IMR-90 (cell line): ENCODE measurements at regions not wholly inside any gene's neighbourhood (a gene's known extent, or its start where the extent isn't known, plus 50 kb on each side); places are given as distances from the start of the nearest gene placed in this dataset.
A peak's percentile ranks its signal among the peaks of the same experiment; 100 is the strongest.

Experiments used
- ATAC-seq: fragments of 200-7000 bp; cut with Tn5 transposase; 2 replicates; pipeline ENCODE4 v1.9.1; 2020; ENCODE audit warnings: low read depth, mild to moderate bottlenecking, moderate library complexity
- BruUV-seq: library from RNA; stranded (reverse); fragments of 400-500 nt; replicated peaks from 2 replicates; lab custom pipeline; 2021; lab: Mats Ljungman, UMichigan
- CTCF ChIA-PET: fragments of 300-600 bp; formaldehyde crosslinking; extraction: SDS; loops from one replicate; lab custom pipeline; 2021; ENCODE audit warnings: antibody characterized with exemption; lab: Yijun Ruan, JAX
- POLR2A ChIA-PET: fragments of 300-600 bp; sonication (Branson Sonifier 250); formaldehyde crosslinking; loops from one replicate; lab custom pipeline; 2022; ENCODE audit warnings: antibody characterized with exemption; ENCODE audit not compliant: unreplicated experiment; lab: Charles Lee
- DNase-seq: peaks from one replicate; pipeline ENCODE4 v3.0.0; 2013
- H2AFZ ChIP-seq: replicated peaks from 2 replicates; pipeline ENCODE3; 2013; ENCODE audit warnings: low read length, mild to moderate bottlenecking; ENCODE audit not compliant: poor library complexity
- H2AK5ac ChIP-seq: 2 replicates; pipeline ENCODE4 v1.6.1; 2013; ENCODE audit warnings: low read depth, low read length, inconsistent platforms
- H2AK9ac ChIP-seq: replicated peaks from 2 replicates; pipeline ENCODE3; 2013; ENCODE audit warnings: mild to moderate bottlenecking, low read depth, low read length, moderate library complexity; ENCODE audit not compliant: poor library complexity
- H2BK120ac ChIP-seq: 2 replicates; pipeline ENCODE4 v1.6.1; 2013; ENCODE audit warnings: low read depth, low read length, inconsistent platforms
- H2BK15ac ChIP-seq: 3 replicates; pipeline ENCODE4 v1.6.1; 2013; ENCODE audit warnings: low read depth, low read length, inconsistent platforms
- H2BK20ac ChIP-seq: 2 replicates; pipeline ENCODE4 v1.6.1; 2013; ENCODE audit warnings: low read depth, mild to moderate bottlenecking, inconsistent platforms, low read length, moderate library complexity
- H2BK5ac ChIP-seq: 2 replicates; pipeline ENCODE4 v1.6.1; 2013; ENCODE audit warnings: mild to moderate bottlenecking, low read depth, low read length, inconsistent platforms; ENCODE audit not compliant: poor library complexity, severe bottlenecking
- H3K14ac ChIP-seq: replicated peaks from 2 replicates; pipeline ENCODE4 v1.6.1; 2013; ENCODE audit warnings: low read depth, low read length, inconsistent platforms
- H3K18ac ChIP-seq: 2 replicates; pipeline ENCODE4 v1.6.1; 2013; ENCODE audit warnings: low read depth, low read length, control low read depth
- H3K23ac ChIP-seq: 2 replicates; pipeline ENCODE4 v1.6.1; 2013; ENCODE audit warnings: low read depth, low read length, inconsistent platforms
- H3K27ac ChIP-seq: 2 replicates; pipeline ENCODE4 v1.5.1; 2013; ENCODE audit warnings: mild to moderate bottlenecking, control low read depth, low read length; ENCODE audit not compliant: insufficient read depth
- H3K27me3 ChIP-seq: 2 replicates; pipeline ENCODE4 v1.6.1; 2013; ENCODE audit warnings: low read length; ENCODE audit not compliant: control insufficient read depth, insufficient read depth
- H3K36me3 ChIP-seq: 2 replicates; pipeline ENCODE4 v1.6.1; 2013; ENCODE audit warnings: low read length, mixed read lengths; ENCODE audit not compliant: control insufficient read depth, insufficient read depth
- H3K4ac ChIP-seq: 2 replicates; pipeline ENCODE4 v1.6.1; 2013; ENCODE audit warnings: low read depth, low read length, inconsistent platforms
- H3K4me1 ChIP-seq: 2 replicates; pipeline ENCODE4 v1.6.1; 2013; ENCODE audit warnings: low read length, mixed read lengths; ENCODE audit not compliant: control insufficient read depth, insufficient read depth
- H3K4me2 ChIP-seq: 2 replicates; pipeline ENCODE4 v1.6.1; 2013; ENCODE audit warnings: low read depth, mild to moderate bottlenecking, control low read depth, low read length, moderate library complexity
- H3K4me3 ChIP-seq: 2 replicates; pipeline ENCODE4 v1.5.1; 2013; ENCODE audit warnings: low read depth, mild to moderate bottlenecking, control low read depth, low read length, moderate library complexity; ENCODE audit not compliant: insufficient read depth
- H3K56ac ChIP-seq: 2 replicates; pipeline ENCODE4 v1.6.1; 2013; ENCODE audit warnings: low read length, inconsistent platforms; ENCODE audit not compliant: insufficient read depth; ENCODE audit errors: extremely low read depth
- H3K79me1 ChIP-seq, 2 experiments: 2 replicates each; pipeline ENCODE4 v1.6.1; 2013; ENCODE audit warnings: low read length in 2 of 2, inconsistent platforms in 1 of 2, low read depth in 1 of 2
- H3K9ac ChIP-seq: 2 replicates; pipeline ENCODE4 v1.6.1; 2013; ENCODE audit warnings: low read depth, low read length, control low read depth
- H3K9me1 ChIP-seq: 2 replicates; pipeline ENCODE4 v1.6.1; 2013; ENCODE audit warnings: low read length, inconsistent platforms; ENCODE audit not compliant: insufficient read depth
- H3K9me3 ChIP-seq: 2 replicates; pipeline ENCODE4 v1.6.1; 2013; ENCODE audit warnings: low read length; ENCODE audit not compliant: control insufficient read depth, insufficient read depth
- H4K20me1 ChIP-seq: 2 replicates; pipeline ENCODE4 v1.6.1; 2013; ENCODE audit warnings: low read length, inconsistent platforms; ENCODE audit not compliant: insufficient read depth
- H4K5ac ChIP-seq: 2 replicates; pipeline ENCODE4 v1.6.1; 2013; ENCODE audit warnings: mild to moderate bottlenecking, low read depth, low read length, control low read depth
- H4K8ac ChIP-seq, 2 experiments: 2 replicates each; pipeline ENCODE4 v1.6.1; 2013; ENCODE audit warnings: low read depth in 2 of 2, low read length in 2 of 2, control low read depth in 1 of 2, inconsistent platforms in 1 of 2
- H4K91ac ChIP-seq: 2 replicates; pipeline ENCODE4 v1.6.1; 2013; ENCODE audit warnings: low read depth, low read length, inconsistent platforms; ENCODE audit not compliant: insufficient read depth
- BHLHE40 ChIP-seq: fragments of 150-350 bp; IDR thresholded peaks from 2 replicates; pipeline ENCODE4 v1.6.1; 2016; ENCODE audit warnings: mild to moderate bottlenecking, low read depth, low read length
- CHD1 ChIP-seq: IDR thresholded peaks from 2 replicates; pipeline ENCODE4 v1.6.1; 2012; ENCODE audit warnings: low read depth, low read length, improper control_type of control experiment
- FOS ChIP-seq: fragments of 150-350 bp; IDR thresholded peaks from 2 replicates; pipeline ENCODE4 v1.6.1; 2016; ENCODE audit warnings: low read depth, low read length
- MAFK ChIP-seq: IDR thresholded peaks from 2 replicates; pipeline ENCODE4 v1.6.1; 2012; ENCODE audit warnings: low read depth, low read length, improper control_type of control experiment
- MAZ ChIP-seq: IDR thresholded peaks from 2 replicates; pipeline ENCODE4 v1.6.1; 2012; ENCODE audit warnings: low read depth, mild to moderate bottlenecking, low read length, improper control_type of control experiment, moderate library complexity, borderline replicate concordance
- POLR2A ChIP-seq: IDR thresholded peaks from 2 replicates; pipeline ENCODE4 v1.6.1; 2012; ENCODE audit warnings: mild to moderate bottlenecking, low read depth, low read length
- RAD21 ChIP-seq: IDR thresholded peaks from 2 replicates; pipeline ENCODE4 v1.6.1; 2012; ENCODE audit warnings: low read length, improper control_type of control experiment
- SMC3 ChIP-seq: fragments of 150-350 bp; IDR thresholded peaks from 2 replicates; pipeline ENCODE4 v1.6.1; 2016; ENCODE audit warnings: low read depth, mild to moderate bottlenecking, antibody characterized with exemption, low read length, moderate library complexity
- WGBS, 2 experiments: methylation state at CpG; one replicate each; pipeline versions ENCODE4 v1.1.5 to v1.1.7; 2013; ENCODE audit warnings: missing lambda C conversion rate in 2 of 2; ENCODE audit not compliant: insufficient read length in 1 of 2; ENCODE audit errors: extremely low coverage in 2 of 2; 5-methylcytosine and 5-hydroxymethylcytosine counted together
- dilution Hi-C: fragments of 300-500 bp; cut with HindIII; formaldehyde crosslinking; loops from one replicate; pipeline ENCODE4 v1.14.3; 2018; ENCODE audit warnings: low sequenced_read_pairs; ENCODE audit not compliant: unreplicated experiment
- in situ Hi-C: fragments of 300-500 bp; cut with MboI; formaldehyde crosslinking; loops from 3 replicates; pipeline ENCODE4 v1.14.3; 2019; ENCODE audit warnings: low sequenced_read_pairs, inconsistent platforms, mixed read lengths
- intact Hi-C: fragments of 100-400 bp; cut with micrococcal nuclease; formaldehyde crosslinking; loops from 2 replicates; pipeline ENCODE4 v1.10.0; 2022
- TF ChIP-seq, protein P1 (sequence below): conservative IDR thresholded peaks from 2 replicates; pipeline ENCODE4 v1.5.1; 2012; ENCODE audit warnings: mild to moderate bottlenecking, low read depth, low read length, improper control_type of control experiment
- TF ChIP-seq, protein P2 (sequence below): fragments of 150-350 bp; IDR thresholded peaks from 2 replicates; pipeline ENCODE4 v1.6.1; 2017; ENCODE audit warnings: mild to moderate bottlenecking, antibody characterized with exemption, low read length, low read depth

DNA sequence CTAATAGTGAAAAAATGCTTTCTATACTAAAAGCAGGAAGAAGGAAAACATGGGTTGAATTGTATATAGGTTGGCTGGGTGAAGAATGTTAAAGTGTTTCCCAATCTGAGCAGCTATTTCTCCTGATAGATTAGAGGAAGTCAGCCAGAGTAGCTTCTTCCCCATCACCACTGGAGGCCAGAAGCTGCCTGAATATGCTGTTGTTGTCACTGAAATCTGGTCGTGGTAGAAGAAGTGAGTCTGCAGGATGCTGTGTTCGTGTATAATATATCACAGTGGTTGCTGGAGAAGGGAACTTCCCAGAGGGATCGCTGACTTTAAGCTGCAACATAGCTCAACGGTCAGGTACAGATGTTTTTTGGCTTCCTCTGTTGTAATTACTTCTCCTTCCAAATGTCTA, 247.5 kb upstream of the LRATD1 start:
- Histone ChIP-seq H2AK5ac (no peak overlapping the region), H2BK120ac (no peak overlapping the region), H4K5ac (no peak overlapping the region), H3K27me3 (no peaks in the 10 kb centered on the region), H3K27ac (no peak overlapping the region), H3K23ac (no peak overlapping the region), H2BK5ac (no peak overlapping the region), H3K56ac (no peak overlapping the region), H3K79me1 (no peaks in the 10 kb centered on the region), H2BK15ac (no peak overlapping the region), H3K4me3 (no peak overlapping the region), H3K9me3 (peaks cover 3% of the 10 kb centered on the region; the same call in 1 of the 2 replicates), H2AK9ac (no peak overlapping the region), H3K18ac (no peak overlapping the region), H4K8ac (no peak overlapping the region), H3K4ac (no peak overlapping the region), H3K9me1 (no peaks in the 10 kb centered on the region), H4K20me1 (no peaks in the 10 kb centered on the region), H2AFZ (no peak overlapping the region), H2BK20ac (no peak overlapping the region), H3K4me1 (no peaks in the 10 kb centered on the region), H3K14ac (no peak overlapping the region), H4K91ac (no peak overlapping the region), H3K4me2 (no peak overlapping the region), H3K36me3 (no peaks in the 10 kb centered on the region), H3K9ac (no peak overlapping the region)
- WGBS, 2 experiments: no CpG with 5 or more reads among the region's 4 CpGs
- DNase-seq: peak; percentile 2
- dilution Hi-C loops: no loop called here
- in situ Hi-C loops: no loop called here
- ChIA-PET POLR2A (no interaction called here), CTCF (no interaction called here)
- ATAC-seq: no peak
- no TSS peak for BruUV-seq
- TF ChIP-seq BHLHE40 (no peak), MAFK (no peak), FOS (no peak), SMC3 (no peak), CHD1 (no peak), POLR2A (no peak), RAD21 (no peak), MAZ (no peak)
- TF ChIP-seq, protein P1, sequence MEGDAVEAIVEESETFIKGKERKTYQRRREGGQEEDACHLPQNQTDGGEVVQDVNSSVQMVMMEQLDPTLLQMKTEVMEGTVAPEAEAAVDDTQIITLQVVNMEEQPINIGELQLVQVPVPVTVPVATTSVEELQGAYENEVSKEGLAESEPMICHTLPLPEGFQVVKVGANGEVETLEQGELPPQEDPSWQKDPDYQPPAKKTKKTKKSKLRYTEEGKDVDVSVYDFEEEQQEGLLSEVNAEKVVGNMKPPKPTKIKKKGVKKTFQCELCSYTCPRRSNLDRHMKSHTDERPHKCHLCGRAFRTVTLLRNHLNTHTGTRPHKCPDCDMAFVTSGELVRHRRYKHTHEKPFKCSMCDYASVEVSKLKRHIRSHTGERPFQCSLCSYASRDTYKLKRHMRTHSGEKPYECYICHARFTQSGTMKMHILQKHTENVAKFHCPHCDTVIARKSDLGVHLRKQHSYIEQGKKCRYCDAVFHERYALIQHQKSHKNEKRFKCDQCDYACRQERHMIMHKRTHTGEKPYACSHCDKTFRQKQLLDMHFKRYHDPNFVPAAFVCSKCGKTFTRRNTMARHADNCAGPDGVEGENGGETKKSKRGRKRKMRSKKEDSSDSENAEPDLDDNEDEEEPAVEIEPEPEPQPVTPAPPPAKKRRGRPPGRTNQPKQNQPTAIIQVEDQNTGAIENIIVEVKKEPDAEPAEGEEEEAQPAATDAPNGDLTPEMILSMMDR: no peak
- TF ChIP-seq, protein P2, sequence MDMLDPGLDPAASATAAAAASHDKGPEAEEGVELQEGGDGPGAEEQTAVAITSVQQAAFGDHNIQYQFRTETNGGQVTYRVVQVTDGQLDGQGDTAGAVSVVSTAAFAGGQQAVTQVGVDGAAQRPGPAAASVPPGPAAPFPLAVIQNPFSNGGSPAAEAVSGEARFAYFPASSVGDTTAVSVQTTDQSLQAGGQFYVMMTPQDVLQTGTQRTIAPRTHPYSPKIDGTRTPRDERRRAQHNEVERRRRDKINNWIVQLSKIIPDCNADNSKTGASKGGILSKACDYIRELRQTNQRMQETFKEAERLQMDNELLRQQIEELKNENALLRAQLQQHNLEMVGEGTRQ: no peak
- intact Hi-C loops: no loop called here
